Muscle layer of duodenum (tissue), 2 donors: ENCODE measurements at regions not wholly inside any gene's neighbourhood (a gene's known extent, or its start where the extent isn't known, plus 50 kb on each side); places are given as distances from the start of the nearest gene placed in this dataset.

Source experiments
- H3K27ac ChIP-seq: one replicate; pipeline ENCODE4 v1.7.0; 2013; ENCODE audit warnings: mild to moderate bottlenecking, low read length
- H3K27me3 ChIP-seq: one replicate; pipeline ENCODE4 v1.7.0; 2013; ENCODE audit warnings: low read depth, mild to moderate bottlenecking, control low read depth, low read length
- H3K36me3 ChIP-seq, 2 donors: one replicate each; pipeline ENCODE4 v1.7.0; 2013; ENCODE audit warnings: low read length in 2 of 2, control low read depth in 1 of 2, mild to moderate bottlenecking in 1 of 2; ENCODE audit not compliant: insufficient read depth in 2 of 2, control insufficient read depth in 1 of 2
- H3K4me1 ChIP-seq, 2 donors: one replicate each; pipeline ENCODE4 v1.7.0; 2013; ENCODE audit warnings: low read length in 2 of 2, mild to moderate bottlenecking in 2 of 2, control low read depth in 1 of 2, moderate library complexity in 1 of 2; ENCODE audit not compliant: insufficient read depth in 2 of 2, control insufficient read depth in 1 of 2
- H3K4me3 ChIP-seq, 2 donors: one replicate each; pipeline ENCODE4 v1.7.0; 2013; ENCODE audit warnings: low read length in 2 of 2, low read depth in 1 of 2, mild to moderate bottlenecking in 1 of 2
- H3K9me3 ChIP-seq, 2 donors: one replicate each; pipeline ENCODE4 v1.7.0; 2013; ENCODE audit warnings: low read length in 2 of 2, control low read depth in 1 of 2, mild to moderate bottlenecking in 1 of 2; ENCODE audit not compliant: control insufficient read depth in 1 of 2
- donor health status: healthy.

- H3K36me3 ChIP-seq, result no peaks in the 10 kb centered on the region
- H3K27ac ChIP-seq, result no peak overlapping the region
- no peaks in the 10 kb centered on the region for H3K4me1 ChIP-seq
- no peaks in the 10 kb centered on the region for H3K27me3 ChIP-seq
- no peaks in the 10 kb centered on the region for H3K9me3 ChIP-seq
- peak overlapping the region in 1 of 2 donors; percentile 55 for H3K4me3 ChIP-seq
Measured at GRCh38 chr9:129283705-129284606, 105.9 kb upstream of the IER5L start.

- no peaks in the 10 kb centered on the region for H3K36me3 ChIP-seq
- no peaks in the 10 kb centered on the region for H3K27me3 ChIP-seq
- no peaks in the 10 kb centered on the region for H3K9me3 ChIP-seq
- H3K27ac ChIP-seq, result no peak overlapping the region
- no peaks in the 10 kb centered on the region for H3K4me1 ChIP-seq
- H3K4me3 ChIP-seq, result peak overlapping the region in 1 of 2 donors; percentile 55
Measured at GRCh38 chr9:129283291-129283691, 105.2 kb upstream of the IER5L start.

- H3K27ac ChIP-seq, result no peak overlapping the region
- H3K36me3 ChIP-seq, result no peaks in the 10 kb centered on the region
- H3K9me3 ChIP-seq, result no peaks in the 10 kb centered on the region
- no peaks in the 10 kb centered on the region for H3K4me1 ChIP-seq
- H3K4me3 ChIP-seq, result peak overlapping the region; percentile 54 to 55
- no peaks in the 10 kb centered on the region for H3K27me3 ChIP-seq
Measured at GRCh38 chr9:129282731-129283211, 104.7 kb upstream of the IER5L start.

- Histone ChIP-seq H3K4me3 (peak overlapping the region; percentile 54 to 55), H3K9me3 (no peaks in the 10 kb centered on the region), H3K4me1 (no peaks in the 10 kb centered on the region), H3K27me3 (no peaks in the 10 kb centered on the region), H3K36me3 (no peaks in the 10 kb centered on the region), H3K27ac (no peak overlapping the region)
Measured at GRCh38 chr9:129282272-129282671, 104.2 kb upstream of the IER5L start.

- Histone ChIP-seq H3K36me3 (no peaks in the 10 kb centered on the region), H3K4me3 (no peak overlapping the region), H3K4me1 (no peaks in the 10 kb centered on the region), H3K27me3 (no peaks in the 10 kb centered on the region), H3K27ac (no peak overlapping the region), H3K9me3 (no peaks in the 10 kb centered on the region)
Measured at GRCh38 chr9:129281506-129282145, 103.6 kb upstream of the IER5L start.

- no peaks in the 10 kb centered on the region for H3K9me3 ChIP-seq
- no peaks in the 10 kb centered on the region for H3K36me3 ChIP-seq
- no peak overlapping the region for H3K4me3 ChIP-seq
- no peaks in the 10 kb centered on the region for H3K4me1 ChIP-seq
- no peak overlapping the region for H3K27ac ChIP-seq
- no peaks in the 10 kb centered on the region for H3K27me3 ChIP-seq
Measured at GRCh38 chr9:129280623-129281271, 102.7 kb upstream of the IER5L start.

- no peaks in the 10 kb centered on the region for H3K9me3 ChIP-seq
- no peaks in the 10 kb centered on the region for H3K27me3 ChIP-seq
- H3K36me3 ChIP-seq, result no peaks in the 10 kb centered on the region
- H3K27ac ChIP-seq, result no peak overlapping the region
- no peak overlapping the region for H3K4me3 ChIP-seq
- H3K4me1 ChIP-seq, result no peaks in the 10 kb centered on the region
Measured at GRCh38 chr9:129280236-129280622, 102.2 kb upstream of the IER5L start.

- Histone ChIP-seq H3K9me3 (no peaks in the 10 kb centered on the region), H3K4me3 (no peak overlapping the region), H3K36me3 (no peaks in the 10 kb centered on the region), H3K27ac (no peak overlapping the region), H3K27me3 (no peaks in the 10 kb centered on the region), H3K4me1 (no peaks in the 10 kb centered on the region)
Measured at GRCh38 chr9:129278391-129279237, 100.6 kb upstream of the IER5L start.

- Histone ChIP-seq H3K27ac (no peak overlapping the region), H3K4me3 (no peak overlapping the region), H3K9me3 (no peaks in the 10 kb centered on the region), H3K36me3 (no peaks in the 10 kb centered on the region), H3K4me1 (no peaks in the 10 kb centered on the region), H3K27me3 (no peaks in the 10 kb centered on the region)
Measured at GRCh38 chr9:129276486-129277230, 98.6 kb upstream of the IER5L start.

- Histone ChIP-seq H3K4me3 (no peak overlapping the region), H3K4me1 (no peaks in the 10 kb centered on the region), H3K36me3 (no peaks in the 10 kb centered on the region), H3K9me3 (no peaks in the 10 kb centered on the region), H3K27ac (no peak overlapping the region), H3K27me3 (no peaks in the 10 kb centered on the region)
Measured at GRCh38 chr9:129275626-129276247, 97.7 kb upstream of the IER5L start.
